WTC11 (cell line): ENCODE measurements at regions not wholly inside any gene's neighbourhood (a gene's known extent, or its start where the extent isn't known, plus 50 kb on each side); places are given as distances from the start of the nearest gene placed in this dataset.

Experiments
- ATF6 ChIP-seq: sonication (generic); formaldehyde crosslinking; IDR thresholded peaks from 2 replicates; pipeline ENCODE4 v1.8.1; 2023; ENCODE audit warnings: mild to moderate bottlenecking, missing genetic modification reagents
- CREB1 ChIP-seq: sonication (generic); formaldehyde crosslinking; IDR thresholded peaks from 2 replicates; pipeline ENCODE4 v1.8.0; 2023; ENCODE audit warnings: mild to moderate bottlenecking, missing genetic modification reagents
- E2F4 ChIP-seq: sonication (generic); formaldehyde crosslinking; IDR thresholded peaks from 2 replicates; pipeline ENCODE4 v1.8.1; 2022; ENCODE audit warnings: low read depth, mild to moderate bottlenecking, moderate library complexity, missing genetic modification reagents, borderline replicate concordance
- ELF4 ChIP-seq: sonication (generic); formaldehyde crosslinking; IDR thresholded peaks from 2 replicates; pipeline ENCODE4 v1.8.1; 2022; ENCODE audit warnings: low read depth, mild to moderate bottlenecking, moderate library complexity, missing genetic modification reagents
- FOXP1 ChIP-seq: sonication (generic); formaldehyde crosslinking; IDR thresholded peaks from 2 replicates; pipeline ENCODE4 v1.8.0; 2022; ENCODE audit warnings: missing genetic modification reagents, mild to moderate bottlenecking, moderate library complexity, borderline replicate concordance
- GRHL2 ChIP-seq: fragments of 250-450 bp; sonication (Bioruptor Pico); IDR thresholded peaks from 2 replicates; pipeline ENCODE4 v1.8.0; 2022; ENCODE audit warnings: mild to moderate bottlenecking, moderate library complexity; ENCODE audit not compliant: insufficient replicate concordance, severe bottlenecking
- JUN ChIP-seq: sonication (generic); formaldehyde crosslinking; IDR thresholded peaks from 2 replicates; pipeline ENCODE4 v1.8.0; 2023; ENCODE audit warnings: mild to moderate bottlenecking, missing genetic modification reagents
- MAX ChIP-seq: sonication (generic); formaldehyde crosslinking; IDR thresholded peaks from 2 replicates; pipeline ENCODE4 v1.8.0; 2022; ENCODE audit warnings: mild to moderate bottlenecking, missing genetic modification reagents
- MYBL2 ChIP-seq: sonication (generic); formaldehyde crosslinking; IDR thresholded peaks from 2 replicates; pipeline ENCODE4 v1.8.1; 2023; ENCODE audit warnings: mild to moderate bottlenecking, moderate library complexity, missing genetic modification reagents
- NFYB ChIP-seq: sonication (generic); formaldehyde crosslinking; conservative IDR thresholded peaks from 2 replicates; pipeline ENCODE4 v1.8.0; 2022; ENCODE audit warnings: low read depth, missing genetic modification reagents
- SMAD3 ChIP-seq: sonication (generic); formaldehyde crosslinking; IDR thresholded peaks from 2 replicates; pipeline ENCODE4 v1.8.0; 2022; ENCODE audit warnings: missing genetic modification reagents, mild to moderate bottlenecking, borderline replicate concordance
- SP1 ChIP-seq: sonication (generic); formaldehyde crosslinking; conservative IDR thresholded peaks from 2 replicates; pipeline ENCODE4 v1.8.1; 2022; ENCODE audit warnings: missing genetic modification reagents
- TF ChIP-seq, protein P1 (sequence below): fragments of 200-600 bp; IDR thresholded peaks from 2 replicates; pipeline ENCODE4 v1.8.0; 2022; ENCODE audit warnings: antibody characterized with exemption
- TF ChIP-seq, protein P2 (sequence below): sonication (generic); formaldehyde crosslinking; IDR thresholded peaks from 2 replicates; pipeline ENCODE4 v1.8.0; 2023; ENCODE audit warnings: mild to moderate bottlenecking, missing genetic modification reagents

DNA sequence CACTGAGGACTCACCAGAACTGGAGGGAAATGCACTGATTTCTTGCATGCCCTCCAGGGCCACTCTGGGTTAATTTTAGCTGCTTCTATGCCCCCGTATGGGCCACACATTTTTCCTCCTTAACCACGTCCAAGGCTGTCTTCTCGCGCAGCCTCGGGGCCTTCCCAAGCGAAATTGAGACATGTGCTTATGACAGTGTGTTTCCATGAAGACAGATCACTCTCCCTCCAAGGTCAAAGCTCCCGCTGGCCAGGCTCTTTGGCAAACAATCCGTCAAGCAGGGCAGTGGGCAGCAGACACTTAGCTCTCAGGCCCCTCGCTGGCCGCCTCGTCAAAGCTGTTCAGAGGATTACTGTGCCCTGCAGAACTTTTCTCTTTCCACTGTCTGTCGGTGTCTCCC is 243.0 kb upstream of the N4BP1 start:
- no peak for TF ChIP-seq CREB1 (CRISPR knock-in tag)
- TF ChIP-seq, protein P1, sequence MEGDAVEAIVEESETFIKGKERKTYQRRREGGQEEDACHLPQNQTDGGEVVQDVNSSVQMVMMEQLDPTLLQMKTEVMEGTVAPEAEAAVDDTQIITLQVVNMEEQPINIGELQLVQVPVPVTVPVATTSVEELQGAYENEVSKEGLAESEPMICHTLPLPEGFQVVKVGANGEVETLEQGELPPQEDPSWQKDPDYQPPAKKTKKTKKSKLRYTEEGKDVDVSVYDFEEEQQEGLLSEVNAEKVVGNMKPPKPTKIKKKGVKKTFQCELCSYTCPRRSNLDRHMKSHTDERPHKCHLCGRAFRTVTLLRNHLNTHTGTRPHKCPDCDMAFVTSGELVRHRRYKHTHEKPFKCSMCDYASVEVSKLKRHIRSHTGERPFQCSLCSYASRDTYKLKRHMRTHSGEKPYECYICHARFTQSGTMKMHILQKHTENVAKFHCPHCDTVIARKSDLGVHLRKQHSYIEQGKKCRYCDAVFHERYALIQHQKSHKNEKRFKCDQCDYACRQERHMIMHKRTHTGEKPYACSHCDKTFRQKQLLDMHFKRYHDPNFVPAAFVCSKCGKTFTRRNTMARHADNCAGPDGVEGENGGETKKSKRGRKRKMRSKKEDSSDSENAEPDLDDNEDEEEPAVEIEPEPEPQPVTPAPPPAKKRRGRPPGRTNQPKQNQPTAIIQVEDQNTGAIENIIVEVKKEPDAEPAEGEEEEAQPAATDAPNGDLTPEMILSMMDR = no peak
- no peak for TF ChIP-seq ELF4 (CRISPR knock-in tag)
- TF ChIP-seq JUN (CRISPR knock-in tag) = no peak
- TF ChIP-seq, protein P2, sequence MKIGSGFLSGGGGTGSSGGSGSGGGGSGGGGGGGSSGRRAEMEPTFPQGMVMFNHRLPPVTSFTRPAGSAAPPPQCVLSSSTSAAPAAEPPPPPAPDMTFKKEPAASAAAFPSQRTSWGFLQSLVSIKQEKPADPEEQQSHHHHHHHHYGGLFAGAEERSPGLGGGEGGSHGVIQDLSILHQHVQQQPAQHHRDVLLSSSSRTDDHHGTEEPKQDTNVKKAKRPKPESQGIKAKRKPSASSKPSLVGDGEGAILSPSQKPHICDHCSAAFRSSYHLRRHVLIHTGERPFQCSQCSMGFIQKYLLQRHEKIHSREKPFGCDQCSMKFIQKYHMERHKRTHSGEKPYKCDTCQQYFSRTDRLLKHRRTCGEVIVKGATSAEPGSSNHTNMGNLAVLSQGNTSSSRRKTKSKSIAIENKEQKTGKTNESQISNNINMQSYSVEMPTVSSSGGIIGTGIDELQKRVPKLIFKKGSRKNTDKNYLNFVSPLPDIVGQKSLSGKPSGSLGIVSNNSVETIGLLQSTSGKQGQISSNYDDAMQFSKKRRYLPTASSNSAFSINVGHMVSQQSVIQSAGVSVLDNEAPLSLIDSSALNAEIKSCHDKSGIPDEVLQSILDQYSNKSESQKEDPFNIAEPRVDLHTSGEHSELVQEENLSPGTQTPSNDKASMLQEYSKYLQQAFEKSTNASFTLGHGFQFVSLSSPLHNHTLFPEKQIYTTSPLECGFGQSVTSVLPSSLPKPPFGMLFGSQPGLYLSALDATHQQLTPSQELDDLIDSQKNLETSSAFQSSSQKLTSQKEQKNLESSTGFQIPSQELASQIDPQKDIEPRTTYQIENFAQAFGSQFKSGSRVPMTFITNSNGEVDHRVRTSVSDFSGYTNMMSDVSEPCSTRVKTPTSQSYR (CRISPR knock-in tag) = no peak
- no peak for TF ChIP-seq FOXP1 (CRISPR knock-in tag)
- TF ChIP-seq E2F4 (CRISPR knock-in tag) = no peak
- TF ChIP-seq ATF6 (CRISPR knock-in tag) = no peak
- TF ChIP-seq MAX (CRISPR knock-in tag) = no peak
- TF ChIP-seq GRHL2 (CRISPR knock-in tag) = no peak
- no peak for TF ChIP-seq MYBL2
- no peak for TF ChIP-seq SMAD3 (CRISPR knock-in tag)
- TF ChIP-seq NFYB (CRISPR knock-in tag) = no peak
- no peak for TF ChIP-seq SP1 (CRISPR knock-in tag)
